ENCODE measurements at regions not wholly inside any gene's neighbourhood (a gene's known extent, or its start where the extent isn't known, plus 50 kb on each side); places are given as distances from the start of the nearest gene placed in this dataset.

GRCh38 chr10:10782603-10783002, 235.1 kb upstream of the CELF2 start:
- TF ChIP-seq POLR2A (IDR thresholded peaks at IDR 0.05; ENCODE audit: low read length) (no peak), GATA1 (IDR thresholded peaks at IDR 0.05; ENCODE audit: low read depth, low read length) (no peak)
